Fibroblast of skin of scalp (primary cell): ENCODE measurements at regions not wholly inside any gene's neighbourhood (a gene's known extent, or its start where the extent isn't known, plus 50 kb on each side); places are given as distances from the start of the nearest gene placed in this dataset.

Experiments
- DNase-seq: peaks from one replicate; pipeline ENCODE4 v3.0.0-alpha.2; 2013

DNA sequence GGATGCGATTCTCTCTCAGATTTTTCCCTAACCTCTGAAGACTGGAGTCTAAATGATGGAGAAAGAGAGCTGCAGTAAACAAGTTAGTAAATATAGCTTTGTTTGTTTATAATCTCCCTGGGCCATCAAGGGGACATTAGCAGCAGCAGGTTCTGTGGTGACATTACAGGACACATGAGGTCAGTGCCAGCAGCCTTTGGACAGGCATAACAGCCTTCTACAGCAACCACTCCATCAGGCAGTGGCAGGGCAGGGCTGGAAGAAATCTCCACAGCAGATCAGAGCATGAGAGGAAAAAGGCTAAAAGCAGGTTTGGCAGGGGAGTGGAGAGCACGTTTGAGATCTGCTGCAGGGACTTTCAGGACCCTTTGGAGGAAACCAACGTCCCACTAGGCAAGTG lies 127.6 kb upstream of the ACP3 start:
- no peak for DNase-seq

DNA sequence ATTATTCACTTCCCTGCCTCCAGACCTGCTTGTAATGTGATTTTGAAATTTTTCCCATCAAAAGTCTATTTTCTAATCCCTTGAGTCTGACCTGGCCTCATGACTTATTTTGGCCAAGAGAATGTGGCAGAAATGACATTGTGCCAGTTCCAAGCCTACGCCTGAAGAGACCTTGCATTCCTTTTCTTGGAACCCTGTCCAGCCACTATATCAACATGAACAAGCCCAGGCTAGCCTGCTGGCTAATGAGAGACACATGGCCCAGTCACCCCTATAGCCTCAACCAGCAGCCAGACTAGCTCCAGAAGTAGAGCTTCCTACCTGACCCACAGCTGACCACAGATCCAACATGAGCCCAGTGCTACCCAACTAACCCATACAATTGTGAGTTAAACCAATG lies 121.1 kb upstream of the ACP3 start:
- DNase-seq, result no peak

DNA sequence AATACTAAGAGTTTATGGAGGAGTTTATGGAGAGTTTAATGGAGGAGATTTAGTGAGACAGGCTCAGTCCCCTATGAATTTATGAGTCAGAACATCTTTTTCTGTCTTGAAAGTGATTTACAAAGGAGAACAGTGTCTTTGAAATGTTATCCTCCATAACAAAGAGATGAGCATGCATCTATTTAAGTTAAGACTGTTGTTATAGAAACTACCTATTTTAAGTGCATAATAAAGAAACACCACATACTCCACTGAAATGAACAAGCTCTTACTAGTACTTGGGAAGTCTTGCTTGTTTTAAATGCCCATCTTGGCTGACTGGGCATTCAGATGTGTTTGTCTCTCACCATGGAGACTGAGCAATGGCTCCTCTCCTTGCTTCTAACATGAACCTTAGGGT lies 118.7 kb upstream of the ACP3 start:
- DNase-seq, result no peak

DNA sequence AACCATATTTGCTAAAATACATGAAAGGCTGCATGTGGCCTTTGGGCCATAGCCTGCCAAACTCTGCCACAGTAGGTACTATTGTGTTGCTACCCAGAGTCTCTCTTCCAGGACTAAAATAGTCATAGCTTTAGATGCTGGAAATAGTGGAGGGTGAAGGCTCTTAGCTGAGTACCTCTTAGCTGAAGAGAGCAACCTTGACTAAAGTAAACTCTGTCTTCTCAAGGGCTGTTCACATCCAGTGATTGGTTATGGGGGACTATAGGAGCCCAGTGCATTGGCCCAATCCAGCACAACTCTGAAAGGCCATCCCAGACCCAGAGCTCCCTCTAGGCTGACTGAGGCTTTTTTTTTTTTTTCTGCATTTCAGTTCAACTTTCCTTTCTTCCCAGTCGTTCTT lies 117.8 kb upstream of the ACP3 start:
- no peak for DNase-seq

DNA sequence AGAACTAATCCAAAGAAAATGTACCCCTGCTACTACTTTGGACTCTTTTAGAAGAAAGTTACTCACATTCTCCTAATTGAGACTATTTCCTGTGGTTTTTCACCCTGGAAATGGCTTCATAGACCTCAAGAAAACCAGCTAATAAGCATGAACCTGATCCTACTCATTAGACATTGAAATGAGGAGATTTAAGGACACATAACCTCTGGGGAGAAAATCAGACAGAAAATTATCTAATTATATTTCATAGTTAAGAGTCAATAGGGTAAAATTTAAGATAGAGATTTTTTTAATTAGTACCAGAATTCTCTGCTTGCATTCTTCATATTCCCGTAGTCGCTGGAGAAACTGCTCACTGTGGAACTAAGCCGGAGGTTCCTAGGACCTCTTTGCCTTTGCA lies 114.6 kb upstream of the ACP3 start:
- DNase-seq, result no peak

GRCh38 chr3:132203889-132204596 lies 113.2 kb upstream of the ACP3 start:
- no peak for DNase-seq

GRCh38 chr3:132205609-132206008 lies 111.6 kb upstream of the ACP3 start:
- no peak for DNase-seq

GRCh38 chr3:132209855-132210254 lies 107.4 kb upstream of the ACP3 start:
- DNase-seq, result no peak

DNA sequence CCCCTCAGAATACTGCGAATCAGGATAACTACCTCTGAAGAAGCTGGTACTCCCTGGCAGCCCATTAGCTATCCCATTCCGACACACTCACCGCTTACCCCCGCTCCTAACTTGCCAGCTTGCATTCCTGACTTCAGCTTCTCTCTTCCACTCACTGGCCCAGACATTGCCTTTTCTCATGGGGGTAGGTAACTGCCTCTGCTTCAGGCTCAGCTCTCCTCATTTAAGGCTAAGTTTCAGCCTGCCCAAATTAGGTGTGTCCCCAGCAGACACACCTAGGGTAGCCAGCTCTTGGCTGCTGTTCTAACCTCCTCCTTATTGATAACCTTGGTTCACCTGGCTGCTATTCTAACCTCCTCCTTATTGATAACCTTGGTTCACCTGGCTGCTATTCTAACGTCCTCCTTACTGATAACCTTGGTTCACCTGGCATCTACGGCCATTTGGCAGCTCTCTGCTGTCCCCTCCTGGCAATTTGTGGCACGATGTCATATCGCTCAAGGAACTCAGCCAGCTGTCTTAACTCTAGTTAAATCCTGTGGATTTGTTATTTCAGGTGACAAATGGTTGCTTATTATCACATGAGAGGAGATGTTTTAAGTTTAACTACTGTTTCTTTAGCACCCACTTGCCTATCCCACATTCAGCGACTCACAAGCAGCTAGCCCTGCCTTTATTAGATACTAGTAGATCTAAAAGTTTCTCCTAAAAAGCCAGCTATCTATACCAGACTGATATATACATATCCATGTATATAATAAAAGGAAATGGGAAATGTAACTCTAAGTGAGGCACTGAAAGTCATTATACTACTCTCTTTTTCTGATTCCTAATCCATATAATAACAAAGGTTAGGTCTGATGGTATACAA lies 106.5 kb upstream of the ACP3 start:
- no peak for DNase-seq

DNA sequence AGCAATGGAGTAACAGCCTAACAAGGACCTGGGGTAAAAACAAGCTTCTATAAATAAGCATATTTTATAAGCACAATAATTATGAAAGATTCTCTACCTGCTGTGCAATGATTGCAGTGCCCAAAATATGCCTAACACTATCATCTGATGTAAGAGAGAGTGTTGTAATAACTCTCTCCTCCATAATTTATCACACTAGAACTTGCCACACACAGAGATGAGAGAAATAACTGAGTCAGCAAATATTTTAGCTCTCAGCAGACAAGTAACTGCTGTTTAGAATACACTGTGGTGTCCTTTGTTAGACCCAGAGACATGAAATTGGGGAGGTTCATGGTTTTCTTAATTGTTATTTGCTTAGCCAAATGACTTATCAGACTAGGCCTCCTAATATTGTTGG lies 105.3 kb upstream of the ACP3 start:
- DNase-seq, result no peak

DNA sequence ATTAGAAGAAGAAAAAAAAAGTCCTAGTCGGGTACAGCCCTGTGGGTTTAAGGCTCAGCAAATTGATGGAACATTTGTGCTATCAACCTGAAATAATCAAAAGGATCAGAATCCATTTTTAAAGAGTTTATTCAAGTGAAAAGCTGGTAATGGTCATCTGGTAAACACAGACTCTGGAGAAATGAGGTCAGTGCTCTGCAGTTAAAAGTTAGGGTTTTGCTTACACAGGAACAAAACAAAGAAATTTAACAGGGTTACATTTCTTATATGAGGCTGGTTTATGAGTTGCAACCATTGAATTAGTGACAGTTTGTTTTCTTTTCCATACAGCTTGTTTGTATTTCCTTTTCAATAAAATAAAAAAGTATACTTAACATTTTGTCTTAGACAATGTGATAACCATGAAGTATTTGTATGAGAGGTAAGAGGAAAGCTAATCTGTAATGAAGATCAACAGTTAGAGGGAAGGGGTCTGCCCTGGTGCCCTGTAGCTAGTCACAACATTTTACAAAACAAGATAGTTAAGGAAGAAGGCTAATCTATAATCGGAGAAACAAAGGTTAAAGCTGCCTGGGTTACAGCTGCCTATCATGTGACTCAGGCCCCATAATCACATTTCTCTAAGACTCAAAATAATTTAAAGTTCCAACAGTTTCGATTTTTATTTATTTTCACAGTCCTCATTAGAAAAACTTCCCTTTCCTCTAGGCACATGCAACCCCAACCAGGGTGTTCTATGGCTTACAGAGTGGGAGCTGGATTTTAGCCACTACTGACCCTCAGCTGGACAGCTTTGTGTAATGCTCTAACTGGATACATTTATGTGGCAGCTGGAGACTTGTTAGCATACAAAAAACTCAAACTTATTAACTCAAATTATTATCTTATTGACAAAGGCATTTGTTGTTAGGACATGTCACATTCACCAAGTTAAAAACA lies 98.1 kb upstream of the ACP3 start:
- DNase-seq, result no peak

- no peak for DNase-seq
Observed at GRCh38 chr3:132220986-132221385, 96.2 kb upstream of the ACP3 start.

DNA sequence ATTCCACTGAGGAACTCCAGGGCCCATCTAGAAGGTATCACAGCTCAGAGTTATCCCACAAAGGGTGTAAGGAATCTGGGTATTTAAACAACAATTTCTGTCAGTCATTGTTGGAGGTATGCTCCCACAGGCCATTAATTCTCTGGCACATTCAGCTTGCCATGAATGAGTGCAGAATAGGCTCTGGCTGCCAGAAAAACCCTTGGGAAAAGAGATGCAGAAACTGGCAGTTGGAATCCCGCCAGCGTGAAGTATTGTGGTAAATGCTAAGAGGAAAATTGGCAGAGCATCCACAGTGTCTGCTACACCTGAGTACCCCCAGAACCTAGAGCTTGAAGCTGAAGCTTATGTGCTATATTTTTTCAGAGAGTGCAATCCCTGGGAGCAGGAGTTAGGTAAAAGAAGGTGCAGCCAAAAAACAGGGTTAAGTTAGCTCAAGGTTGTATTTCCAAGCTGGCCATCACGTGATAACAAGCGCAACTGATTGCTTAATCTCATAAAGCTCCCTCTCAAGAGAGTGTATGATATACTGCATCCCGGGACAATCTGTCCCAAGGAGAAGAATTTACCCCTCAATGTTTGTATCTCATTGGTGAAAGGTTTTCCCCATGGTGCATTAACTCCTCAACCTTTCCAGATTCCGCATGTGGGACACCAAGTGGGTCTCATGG lies 94.2 kb upstream of the ACP3 start:
- no peak for DNase-seq

DNA sequence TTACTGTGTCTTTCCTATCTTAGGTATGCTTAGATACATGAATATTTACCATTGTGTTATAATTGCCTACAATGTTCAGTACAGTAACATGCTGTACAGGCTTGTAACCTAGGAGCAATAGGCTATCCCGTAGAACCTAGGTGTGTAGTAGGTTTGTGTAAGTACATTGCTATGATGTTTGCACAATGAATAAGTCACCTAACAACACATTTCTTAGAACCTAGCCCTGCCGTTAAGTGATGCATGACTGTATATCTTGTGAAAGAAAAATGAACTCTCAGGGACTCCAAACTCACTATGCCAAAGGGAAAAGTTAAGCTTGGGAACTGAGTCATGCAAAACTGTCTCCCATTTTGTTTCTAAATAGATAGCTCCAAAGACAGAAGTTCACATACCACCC lies 91.5 kb upstream of the ACP3 start:
- DNase-seq, result no peak

GRCh38 chr3:132228923-132229322 lies 88.3 kb upstream of the ACP3 start:
- peak; percentile 23 for DNase-seq

GRCh38 chr3:132229641-132230040 lies 87.6 kb upstream of the ACP3 start:
- DNase-seq, result no peak

DNA sequence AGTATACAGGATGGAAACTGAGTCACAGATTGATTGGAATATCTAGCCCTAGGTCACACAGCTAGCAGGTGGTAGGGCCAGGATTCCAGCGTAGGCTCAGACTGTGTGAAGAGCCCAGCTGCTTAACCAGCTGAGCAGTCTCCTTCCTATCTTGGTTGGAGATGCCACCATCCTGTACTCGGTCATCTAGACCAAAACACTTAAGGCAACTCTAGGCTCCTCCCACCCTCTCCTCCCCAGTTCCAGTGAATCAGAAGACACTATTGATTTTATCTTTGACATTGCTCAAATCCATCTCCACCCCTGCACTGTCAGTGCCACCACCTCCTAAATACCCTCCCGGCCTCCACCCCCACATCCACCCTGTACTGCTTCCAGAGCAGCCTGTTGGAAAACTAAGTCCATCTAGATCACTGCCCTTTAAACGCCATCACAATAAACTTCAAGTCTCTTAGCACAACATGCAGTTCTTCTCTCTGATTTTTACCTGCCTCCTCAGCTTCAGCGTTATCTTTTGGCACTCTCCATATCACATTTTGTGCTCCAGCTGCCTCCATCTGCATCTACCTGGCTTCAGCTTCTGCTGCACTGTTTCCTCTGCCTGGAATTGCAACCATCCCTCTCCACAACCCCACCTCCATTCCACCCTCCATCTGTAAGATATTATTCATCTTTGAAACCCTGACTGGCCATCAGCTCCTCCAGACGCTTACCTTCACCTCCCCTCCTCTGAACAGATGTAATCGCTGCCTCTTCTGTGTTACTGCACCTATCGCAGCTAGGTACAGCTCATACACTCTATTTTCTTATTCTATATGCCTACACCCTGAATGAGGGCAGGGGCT lies 86.8 kb upstream of the ACP3 start:
- no peak for DNase-seq

- DNase-seq, result peak; percentile 71
Observed at GRCh38 chr3:132231633-132232032, 85.6 kb upstream of the ACP3 start.

GRCh38 chr3:132232231-132232792 lies 84.9 kb upstream of the ACP3 start:
- DNase-seq, result no peak

- DNase-seq, result no peak
Observed at GRCh38 chr3:132236701-132237651, 80.2 kb upstream of the ACP3 start.
